GM23248 (cell line): ENCODE measurements at regions not wholly inside any gene's neighbourhood (a gene's known extent, or its start where the extent isn't known, plus 50 kb on each side); places are given as distances from the start of the nearest gene placed in this dataset.

Source experiments
- DNase-seq: peaks from one replicate; pipeline ENCODE4 v3.0.0-alpha.2; 2015
- H2AFZ ChIP-seq: fragments of 200-600 bp; sonication (generic); 2 replicates; pipeline ENCODE4 v1.6.1; 2016; ENCODE audit warnings: antibody characterized with exemption
- H3F3A ChIP-seq: fragments of 200-600 bp; sonication (generic); 2 replicates; pipeline ENCODE4 v1.6.1; 2016; ENCODE audit warnings: mild to moderate bottlenecking, antibody characterized with exemption, mixed run types; ENCODE audit not compliant: insufficient read depth
- H3K27ac ChIP-seq: fragments of 200-600 bp; sonication (generic); 2 replicates; pipeline ENCODE4 v1.5.1; 2016; ENCODE audit warnings: mild to moderate bottlenecking
- H3K27me3 ChIP-seq: fragments of 200-600 bp; sonication (generic); replicated peaks from 2 replicates; pipeline ENCODE4 v1.6.1; 2016; ENCODE audit warnings: mild to moderate bottlenecking; ENCODE audit not compliant: insufficient read depth
- H3K36me3 ChIP-seq: fragments of 200-600 bp; sonication (generic); 2 replicates; pipeline ENCODE4 v1.6.1; 2016; ENCODE audit warnings: low read depth, mild to moderate bottlenecking
- H3K4me1 ChIP-seq: fragments of 200-600 bp; sonication (generic); 2 replicates; pipeline ENCODE4 v1.6.1; 2016; ENCODE audit warnings: mild to moderate bottlenecking; ENCODE audit not compliant: insufficient read depth
- H3K4me2 ChIP-seq: fragments of 200-600 bp; sonication (generic); one replicate; pipeline ENCODE4 v1.6.1; 2016; ENCODE audit warnings: mild to moderate bottlenecking; ENCODE audit not compliant: unreplicated experiment
- H3K4me3 ChIP-seq: fragments of 200-600 bp; sonication (generic); 2 replicates; pipeline ENCODE4 v1.5.1; 2016; ENCODE audit warnings: mild to moderate bottlenecking
- H3K79me2 ChIP-seq: fragments of 200-600 bp; sonication (generic); 2 replicates; pipeline ENCODE4 v1.6.1; 2016; ENCODE audit warnings: mild to moderate bottlenecking; ENCODE audit not compliant: insufficient read depth
- H3K9ac ChIP-seq: fragments of 200-600 bp; sonication (generic); 2 replicates; pipeline ENCODE4 v1.6.1; 2016; ENCODE audit warnings: mild to moderate bottlenecking
- H3K9me2 ChIP-seq: fragments of 200-600 bp; sonication (generic); 2 replicates; pipeline ENCODE4 v1.6.1; 2016; ENCODE audit warnings: mixed run types, mild to moderate bottlenecking, moderate library complexity; ENCODE audit not compliant: insufficient read depth
- H3K9me3 ChIP-seq: fragments of 200-600 bp; sonication (generic); one replicate; pipeline ENCODE4 v1.6.1; 2017; ENCODE audit warnings: low read depth
- H4K20me1 ChIP-seq: fragments of 200-600 bp; sonication (generic); 2 replicates; pipeline ENCODE4 v1.6.0; 2016; ENCODE audit not compliant: insufficient read depth
- EZH2 ChIP-seq: fragments of 200-600 bp; sonication (generic); IDR thresholded peaks from 2 replicates; pipeline ENCODE4 v1.6.1; 2018; ENCODE audit warnings: antibody characterized with exemption, mild to moderate bottlenecking; ENCODE audit not compliant: insufficient read depth, poor library complexity, severe bottlenecking
- EZH2phosphoT487 ChIP-seq: fragments of 200-600 bp; sonication (generic); IDR thresholded peaks from 2 replicates; pipeline ENCODE4 v1.6.1; 2018; ENCODE audit warnings: antibody characterized with exemption, moderate library complexity, mild to moderate bottlenecking, low read depth; ENCODE audit not compliant: insufficient read depth
- WGBS, 2 experiments: methylation state at CpG; one replicate each; pipeline ENCODE4 v1.1.6; 2015 to 2017; ENCODE audit warnings: low lambda C conversion rate in 2 of 2, low coverage in 1 of 2; ENCODE audit errors: missing lambda C conversion rate in 2 of 2; 5-methylcytosine and 5-hydroxymethylcytosine counted together
- in situ Hi-C: fragments of 300-500 bp; cut with MboI; formaldehyde crosslinking; loops from 2 replicates; pipeline ENCODE4 v1.15.0; 2020

- H4K20me1 ChIP-seq = no peaks in the 10 kb centered on the region
- in situ Hi-C loops = no loop called here
These were observed 105.7 kb upstream of the LGSN start for GRCh38 chr6:63425493-63425892.

DNA sequence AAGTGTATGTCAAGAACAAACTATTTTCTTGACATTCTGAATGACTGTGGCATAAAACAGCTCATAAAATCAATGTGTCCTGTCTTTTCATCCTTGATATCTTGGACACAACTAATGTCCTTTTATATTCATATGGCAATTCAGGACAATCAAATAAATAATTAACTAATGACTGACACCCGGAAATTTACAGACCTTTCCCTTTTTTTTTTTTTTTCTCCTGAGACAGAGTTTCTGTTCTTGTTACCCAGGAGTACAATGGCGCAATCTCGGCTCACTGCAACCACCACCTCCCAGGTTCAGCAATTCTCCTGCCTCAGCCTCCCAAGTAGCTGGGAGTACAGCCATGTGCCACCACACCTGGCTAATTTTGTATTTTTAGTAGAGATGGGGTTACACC, 107.1 kb upstream of the LGSN start:
- Histone ChIP-seq H3K9ac (no peak overlapping the region), H3K27me3 (no peaks in the 10 kb centered on the region), H3K4me1 (no peaks in the 10 kb centered on the region), H3K4me3 (no peak overlapping the region), H3K9me2 (no peaks in the 10 kb centered on the region), H3K79me2 (no peaks in the 10 kb centered on the region), H3K9me3 (no peaks in the 10 kb centered on the region), H3K27ac (no peak overlapping the region), H3F3A (no peaks in the 10 kb centered on the region), H3K4me2 (no peak overlapping the region), H2AFZ (no peak overlapping the region), H3K36me3 (no peaks in the 10 kb centered on the region), H4K20me1 (no peaks in the 10 kb centered on the region)
- no peak for DNase-seq
- WGBS, 2 experiments = 15 to 26% methylated on average over 3 of the region's 3 CpGs
- in situ Hi-C loops = no loop called here
- no peak for TF ChIP-seq EZH2
- no peak for TF ChIP-seq EZH2phosphoT487

More at GRCh38 chr6:63425493-63425892, 105.7 kb upstream of the LGSN start:
- Histone ChIP-seq H3K27ac (no peak overlapping the region), H3K9me3 (no peaks in the 10 kb centered on the region), H3F3A (no peaks in the 10 kb centered on the region), H3K79me2 (no peaks in the 10 kb centered on the region), H3K4me1 (no peaks in the 10 kb centered on the region), H3K9me2 (no peaks in the 10 kb centered on the region), H3K4me3 (no peak overlapping the region), H3K4me2 (no peak overlapping the region), H2AFZ (no peak overlapping the region), H3K27me3 (no peaks in the 10 kb centered on the region), H3K9ac (no peak overlapping the region), H3K36me3 (no peaks in the 10 kb centered on the region)
- 56 to 63% methylated on average over 2 of the region's 2 CpGs for WGBS, 2 experiments
- TF ChIP-seq EZH2phosphoT487 = no peak
- no peak for TF ChIP-seq EZH2
- no peak for DNase-seq

DNA sequence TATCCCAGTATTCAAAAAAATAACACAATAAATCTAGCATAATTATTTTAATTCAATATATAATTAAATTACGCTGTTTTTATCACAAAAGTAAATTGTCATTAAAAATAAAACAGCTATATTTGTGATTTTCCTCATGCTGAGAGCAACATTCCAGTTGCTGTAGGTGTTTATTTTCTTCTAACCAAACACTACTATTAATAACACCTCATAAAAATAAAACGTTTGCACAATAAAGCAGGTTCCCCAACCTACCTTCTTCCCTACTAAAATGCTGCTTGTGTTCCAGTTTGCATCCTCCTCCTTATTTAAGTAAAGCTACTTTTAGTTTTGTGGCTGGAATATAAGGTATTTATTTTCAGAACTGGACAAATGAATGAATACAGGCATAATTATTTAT, 108.2 kb upstream of the LGSN start:
- no peak for TF ChIP-seq EZH2
- TF ChIP-seq EZH2phosphoT487 = no peak
- H3K4me1 ChIP-seq = no peaks in the 10 kb centered on the region
- DNase-seq = no peak
- no peak overlapping the region for H3K27ac ChIP-seq
- H3F3A ChIP-seq = no peaks in the 10 kb centered on the region
- H3K79me2 ChIP-seq = no peaks in the 10 kb centered on the region
- no peaks in the 10 kb centered on the region for H3K36me3 ChIP-seq
- H2AFZ ChIP-seq = no peak overlapping the region
- H3K4me2 ChIP-seq = no peak overlapping the region
- no peaks in the 10 kb centered on the region for H3K9me3 ChIP-seq
- no peaks in the 10 kb centered on the region for H4K20me1 ChIP-seq
- H3K9ac ChIP-seq = no peak overlapping the region
- H3K4me3 ChIP-seq = no peak overlapping the region
- in situ Hi-C loops = no loop called here
- 14 to 15% methylated on average over 2 of the region's 2 CpGs for WGBS, 2 experiments
- H3K27me3 ChIP-seq = peaks cover 4% of the 10 kb centered on the region; the same call in 1 of the 2 replicates
- no peaks in the 10 kb centered on the region for H3K9me2 ChIP-seq

DNA sequence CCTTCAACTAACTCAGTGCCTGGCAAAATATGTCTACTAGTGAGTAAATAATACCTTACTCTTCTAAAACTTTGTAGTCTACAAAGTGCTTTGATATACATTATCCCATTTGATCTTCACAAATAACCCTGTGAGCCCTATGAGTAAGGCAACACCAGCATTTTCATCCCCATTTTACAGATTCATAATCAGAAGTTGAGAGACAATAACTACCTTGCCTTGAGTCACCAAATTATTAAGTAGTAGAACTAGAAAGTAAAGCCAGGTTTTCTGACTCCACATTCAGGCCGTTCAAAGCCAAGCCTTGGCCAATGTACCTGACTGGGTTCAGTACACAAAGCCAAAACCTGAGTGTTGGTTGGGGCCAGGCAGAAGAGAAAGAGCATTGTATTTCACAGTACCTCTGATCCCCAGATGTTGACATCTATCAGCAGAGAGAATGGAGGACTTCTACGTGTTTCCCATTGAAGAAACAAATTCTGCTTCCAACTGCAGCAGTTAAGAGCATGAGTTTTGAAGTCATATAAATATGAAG, 111.3 kb upstream of the LGSN start:
- Histone ChIP-seq H3K9me2 (no peaks in the 10 kb centered on the region), H2AFZ (no peak overlapping the region), H3K27me3 (peaks cover 7% of the 10 kb centered on the region; the same call in 1 of the 2 replicates), H3K27ac (no peak overlapping the region), H3K9me3 (no peaks in the 10 kb centered on the region), H3F3A (no peaks in the 10 kb centered on the region), H3K4me1 (no peaks in the 10 kb centered on the region), H3K36me3 (no peaks in the 10 kb centered on the region), H3K79me2 (no peaks in the 10 kb centered on the region), H4K20me1 (no peaks in the 10 kb centered on the region), H3K4me3 (no peak overlapping the region), H3K9ac (no peak overlapping the region), H3K4me2 (no peak overlapping the region)
- TF ChIP-seq EZH2phosphoT487 (no peak), EZH2 (no peak)
- WGBS, 2 experiments = 56 to 67% methylated on average over 2 of the region's 2 CpGs
- DNase-seq = no peak
- in situ Hi-C loops = no loop called here

- Histone ChIP-seq H3K9me3 (no peaks in the 10 kb centered on the region), H3K9me2 (no peaks in the 10 kb centered on the region), H3K4me1 (no peaks in the 10 kb centered on the region), H4K20me1 (no peaks in the 10 kb centered on the region), H3F3A (no peaks in the 10 kb centered on the region), H3K27me3 (peaks cover 7% of the 10 kb centered on the region; the same call in 1 of the 2 replicates), H3K9ac (no peak overlapping the region), H3K27ac (no peak overlapping the region), H2AFZ (no peak overlapping the region), H3K36me3 (no peaks in the 10 kb centered on the region), H3K4me3 (no peak overlapping the region), H3K79me2 (no peaks in the 10 kb centered on the region), H3K4me2 (no peak overlapping the region)
- DNase-seq = no peak
- 64 to 72% methylated on average over 3 of the region's 3 CpGs for WGBS, 2 experiments
- in situ Hi-C loops = no loop called here
- no peak for TF ChIP-seq EZH2
- no peak for TF ChIP-seq EZH2phosphoT487
These were observed 115.2 kb upstream of the LGSN start for GRCh38 chr6:63434943-63435342.
